HG03060 (cell line): ENCODE measurements at regions not wholly inside any gene's neighbourhood (a gene's known extent, or its start where the extent isn't known, plus 50 kb on each side); places are given as distances from the start of the nearest gene placed in this dataset.

Source experiments
- ATAC-seq: cut with Tn5 transposase; IDR thresholded peaks from one replicate; pipeline ENCODE4 v1.9.1; 2021; ENCODE audit warnings: low read depth, moderate number of reproducible peaks; ENCODE audit not compliant: unreplicated experiment

- ATAC-seq = no peak
Observed at GRCh38 chr5:97388794-97389193, 205.7 kb upstream of the RIOK2 start.

GRCh38 chr5:97400537-97400936 is 217.5 kb upstream of the RIOK2 start:
- no peak for ATAC-seq

- ATAC-seq = no peak
Observed at GRCh38 chr5:97405941-97406340, 222.9 kb upstream of the RIOK2 start.

GRCh38 chr5:97406946-97407676 is 224.1 kb upstream of the RIOK2 start:
- ATAC-seq = no peak

GRCh38 chr5:97408331-97408730 is 225.3 kb upstream of the RIOK2 start:
- ATAC-seq = no peak

GRCh38 chr5:97412959-97413358 is 229.9 kb upstream of the RIOK2 start:
- ATAC-seq = no peak

- ATAC-seq = no peak
Observed at GRCh38 chr5:97417986-97418385, 234.9 kb upstream of the RIOK2 start.

GRCh38 chr5:97418462-97418861 is 235.4 kb upstream of the RIOK2 start:
- no peak for ATAC-seq

- no peak for ATAC-seq
Observed at GRCh38 chr5:97420646-97421045, 237.6 kb upstream of the RIOK2 start.

GRCh38 chr5:97422678-97423077 is 239.6 kb upstream of the RIOK2 start:
- no peak for ATAC-seq

GRCh38 chr5:97425511-97425910 is 242.5 kb upstream of the RIOK2 start:
- no peak for ATAC-seq

- ATAC-seq = no peak
Observed at GRCh38 chr5:97427235-97427634, 244.2 kb upstream of the RIOK2 start.

GRCh38 chr5:97434021-97434420 is 251.0 kb upstream of the RIOK2 start:
- ATAC-seq = no peak

GRCh38 chr5:97436405-97436804 is 253.4 kb upstream of the RIOK2 start:
- no peak for ATAC-seq

GRCh38 chr5:97443740-97444139 is 260.7 kb upstream of the RIOK2 start:
- ATAC-seq = no peak

- ATAC-seq = no peak
Observed at GRCh38 chr5:97449172-97449571, 266.1 kb upstream of the RIOK2 start.

GRCh38 chr5:97452646-97453045 is 269.6 kb upstream of the RIOK2 start:
- ATAC-seq = no peak

GRCh38 chr5:97453263-97453662 is 270.2 kb upstream of the RIOK2 start:
- no peak for ATAC-seq

GRCh38 chr5:97454015-97454414 is 271.0 kb upstream of the RIOK2 start:
- ATAC-seq = no peak

GRCh38 chr5:97455996-97456395 is 272.9 kb upstream of the RIOK2 start:
- no peak for ATAC-seq

GRCh38 chr5:97458851-97459250 is 275.8 kb upstream of the RIOK2 start:
- peak; percentile 62 for ATAC-seq

- ATAC-seq = no peak
Observed at GRCh38 chr5:97471951-97472350, 288.9 kb upstream of the RIOK2 start.

- no peak for ATAC-seq
Observed at GRCh38 chr5:97475847-97476246, 292.8 kb upstream of the RIOK2 start.
